ENCODE measurements at regions not wholly inside any gene's neighbourhood (a gene's known extent, or its start where the extent isn't known, plus 50 kb on each side); places are given as distances from the start of the nearest gene placed in this dataset.
"Not testable (repeated sequence)": the region's sequence is repeated elsewhere in the genome, so short reads cannot be mapped to it uniquely, and the experiment has no call there.

GRCh38 chr6:20340068-20340848, 61.4 kb upstream of the E2F3 start:
- no peak for DNase-seq (ENCODE audit: extremely low read depth in 1 of 2, low read depth in 1 of 2)

- no peak for DNase-seq (ENCODE audit: extremely low read depth in 1 of 2, low read depth in 1 of 2)
These were observed 60.6 kb upstream of the E2F3 start for GRCh38 chr6:20341096-20341495.

GRCh38 chr6:20341564-20341963, 60.1 kb upstream of the E2F3 start:
- no peak for DNase-seq (ENCODE audit: extremely low read depth in 1 of 2, low read depth in 1 of 2)

- not testable (repeated sequence) for DNase-seq (ENCODE audit: extremely low read depth in 1 of 2, low read depth in 1 of 2)
These were observed 54.7 kb upstream of the E2F3 start for GRCh38 chr6:20346948-20347347.

GRCh38 chr6:20348041-20348440, 53.6 kb upstream of the E2F3 start:
- no peak for DNase-seq (ENCODE audit: extremely low read depth in 1 of 2, low read depth in 1 of 2)

- DNase-seq (ENCODE audit: extremely low read depth in 1 of 2, low read depth in 1 of 2), result no peak
These were observed 52.5 kb upstream of the E2F3 start for GRCh38 chr6:20349225-20349624.

GRCh38 chr6:20350215-20350614, 51.5 kb upstream of the E2F3 start:
- DNase-seq (ENCODE audit: extremely low read depth in 1 of 2, low read depth in 1 of 2), result no peak

GRCh38 chr6:20351534-20351933, 50.1 kb upstream of the E2F3 start:
- no peak for DNase-seq (ENCODE audit: extremely low read depth in 1 of 2, low read depth in 1 of 2)

Measured in stimulated activated CD8-positive, alpha-beta memory T cell treated with anti-CD3 and anti-CD28 coated beads, Interleukin-7, amount 100 ng/mL, for 48 hours (primary cell).